ENCODE measurements at regions not wholly inside any gene's neighbourhood (a gene's known extent, or its start where the extent isn't known, plus 50 kb on each side); places are given as distances from the start of the nearest gene placed in this dataset.

DNA sequence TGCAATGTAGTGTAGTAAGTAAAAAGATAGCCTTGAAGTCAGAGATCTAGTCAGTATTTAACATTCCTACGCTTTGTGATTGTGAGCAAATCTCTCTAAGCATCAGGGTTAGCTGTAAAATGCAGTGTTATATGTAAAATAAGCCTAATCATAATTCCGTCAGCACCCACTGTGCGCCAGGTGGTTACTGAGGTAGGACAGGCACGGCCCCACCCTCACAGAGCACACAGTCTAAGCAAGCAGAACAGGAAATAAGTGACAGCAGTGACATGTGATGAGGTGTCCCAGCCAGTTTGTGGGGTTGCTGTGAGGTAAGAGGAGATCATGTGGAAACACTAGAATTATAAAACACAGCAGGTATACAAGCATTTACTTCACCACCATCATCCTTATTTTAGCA, 267.1 kb downstream of the ICOS start:
- Histone ChIP-seq H3K4me3 (no peak overlapping the region), H3K4me1 (no peaks in the 10 kb centered on the region), H3K36me3 (no peaks in the 10 kb centered on the region), H3K9me3 (no peaks in the 10 kb centered on the region), H3K27me3 (no peaks in the 10 kb centered on the region), H3K27ac (no peak overlapping the region)
- in situ Hi-C loops (cut with MboI; ENCODE audit: low pct_ligation_motif_present in 1 of 4, low pct_unique_long_range_greater_than_20kb in 1 of 4, low sequenced_read_pairs in 3 of 4), result no loop called here
- 44 to 70% methylated on average over 2 to 4 of the region's 4 CpGs for WGBS, 2 donors (ENCODE audit: low coverage in 1 of 2)
- TF ChIP-seq EP300 (IDR thresholded peaks at IDR 0.05; ENCODE audit: low read depth), result no peak
- no peak for TF ChIP-seq CTCF (IDR thresholded peaks at IDR 0.05)
- TF ChIP-seq POLR2A (IDR thresholded peaks at IDR 0.05), result no peak
- TF ChIP-seq POLR2AphosphoS5 (IDR thresholded peaks at IDR 0.05), result no peak
- intact Hi-C loops (cut with DNase I; ENCODE audit: low total_unique reads), result no loop called here
- DNase-seq, result peak; percentile 25

DNA sequence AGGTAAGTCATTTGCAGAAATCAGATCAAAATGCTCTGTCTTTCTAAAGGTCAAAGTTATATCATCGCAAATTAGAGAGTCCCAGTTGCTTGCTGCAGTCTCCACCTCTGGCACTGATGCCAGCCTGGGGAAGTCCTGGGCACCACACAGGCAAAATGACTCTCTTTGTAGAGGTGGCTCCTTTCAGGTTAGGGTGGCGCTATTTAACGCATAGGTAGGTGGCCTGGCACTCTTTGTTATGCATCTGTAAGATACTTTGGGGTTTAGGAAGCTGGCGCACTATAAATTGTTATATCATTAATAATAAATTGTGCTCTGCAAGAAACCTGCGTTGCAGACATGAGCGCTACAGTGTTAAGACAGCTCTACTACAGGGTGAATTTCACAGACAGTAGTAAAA, 268.5 kb downstream of the ICOS start:
- no peak overlapping the region for H3K4me3 ChIP-seq
- H3K27me3 ChIP-seq, result no peaks in the 10 kb centered on the region
- H3K36me3 ChIP-seq, result no peaks in the 10 kb centered on the region
- in situ Hi-C loops (cut with MboI; ENCODE audit: low pct_ligation_motif_present in 1 of 4, low pct_unique_long_range_greater_than_20kb in 1 of 4, low sequenced_read_pairs in 3 of 4), result no loop called here
- DNase-seq, result no peak
- TF ChIP-seq POLR2A (IDR thresholded peaks at IDR 0.05) (no peak), EP300 (IDR thresholded peaks at IDR 0.05; ENCODE audit: low read depth) (no peak), CTCF (IDR thresholded peaks at IDR 0.05) (no peak), POLR2AphosphoS5 (IDR thresholded peaks at IDR 0.05) (no peak)
- H3K4me1 ChIP-seq, result no peaks in the 10 kb centered on the region
- no peak overlapping the region for H3K27ac ChIP-seq
- no peaks in the 10 kb centered on the region for H3K9me3 ChIP-seq
- intact Hi-C loops (cut with DNase I; ENCODE audit: low total_unique reads), result no loop called here
- WGBS, 2 donors (ENCODE audit: low coverage in 1 of 2), result 77 to 89% methylated on average over 3 to 6 of the region's 6 CpGs

- no peak for DNase-seq
- intact Hi-C loops (cut with DNase I; ENCODE audit: low total_unique reads) (no loop called here), in situ Hi-C loops (cut with MboI; ENCODE audit: low pct_ligation_motif_present in 1 of 4, low pct_unique_long_range_greater_than_20kb in 1 of 4, low sequenced_read_pairs in 3 of 4) (no loop called here)
- 48 to 59% methylated on average over 7 of the region's 7 CpGs for WGBS, 2 donors (ENCODE audit: low coverage in 1 of 2)
- Histone ChIP-seq H3K4me3 (no peak overlapping the region), H3K27me3 (no peaks in the 10 kb centered on the region), H3K4me1 (no peaks in the 10 kb centered on the region), H3K36me3 (no peaks in the 10 kb centered on the region), H3K9me3 (no peaks in the 10 kb centered on the region), H3K27ac (no peak overlapping the region)
- no peak for TF ChIP-seq POLR2A (IDR thresholded peaks at IDR 0.05)
- no peak for TF ChIP-seq POLR2AphosphoS5 (IDR thresholded peaks at IDR 0.05)
- no peak for TF ChIP-seq EP300 (IDR thresholded peaks at IDR 0.05; ENCODE audit: low read depth)
Observed at GRCh38 chr2:204205538-204205937, 269.0 kb downstream of the ICOS start.

DNA sequence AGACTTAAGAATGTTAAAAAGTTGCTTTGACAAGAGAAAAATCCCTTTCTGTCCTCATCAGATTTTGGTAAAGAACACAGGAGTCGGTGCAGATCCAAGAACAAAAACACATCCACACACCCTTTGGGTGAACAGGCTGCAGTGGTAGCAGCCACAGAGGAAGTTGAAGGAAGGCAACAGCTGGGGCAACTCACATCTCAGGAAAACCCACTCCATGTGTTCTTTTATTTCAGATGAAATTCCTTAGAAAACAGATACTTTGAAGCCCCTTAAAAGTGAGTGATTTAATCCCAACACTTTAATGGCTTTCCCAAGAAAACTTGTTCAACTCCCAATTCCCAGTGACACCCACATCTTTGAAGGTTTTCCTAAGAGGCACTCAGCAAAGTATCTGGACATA, 271.3 kb downstream of the ICOS start:
- no peak overlapping the region for H3K4me3 ChIP-seq
- no peaks in the 10 kb centered on the region for H3K9me3 ChIP-seq
- in situ Hi-C loops (cut with MboI; ENCODE audit: low pct_ligation_motif_present in 1 of 4, low pct_unique_long_range_greater_than_20kb in 1 of 4, low sequenced_read_pairs in 3 of 4) (no loop called here), intact Hi-C loops (cut with DNase I; ENCODE audit: low total_unique reads) (no loop called here)
- H3K27ac ChIP-seq, result no peak overlapping the region
- H3K4me1 ChIP-seq, result no peaks in the 10 kb centered on the region
- TF ChIP-seq POLR2A (IDR thresholded peaks at IDR 0.05) (no peak), POLR2AphosphoS5 (IDR thresholded peaks at IDR 0.05) (no peak), CTCF (IDR thresholded peaks at IDR 0.05) (no peak), EP300 (IDR thresholded peaks at IDR 0.05; ENCODE audit: low read depth) (no peak)
- no peak for DNase-seq
- WGBS, 2 donors (ENCODE audit: low coverage in 1 of 2), result 92% methylated on average over 1 of the region's 1 CpG; no CpG with 5 or more reads in 1 of the 2 donors
- H3K27me3 ChIP-seq, result no peaks in the 10 kb centered on the region
- no peaks in the 10 kb centered on the region for H3K36me3 ChIP-seq

DNA sequence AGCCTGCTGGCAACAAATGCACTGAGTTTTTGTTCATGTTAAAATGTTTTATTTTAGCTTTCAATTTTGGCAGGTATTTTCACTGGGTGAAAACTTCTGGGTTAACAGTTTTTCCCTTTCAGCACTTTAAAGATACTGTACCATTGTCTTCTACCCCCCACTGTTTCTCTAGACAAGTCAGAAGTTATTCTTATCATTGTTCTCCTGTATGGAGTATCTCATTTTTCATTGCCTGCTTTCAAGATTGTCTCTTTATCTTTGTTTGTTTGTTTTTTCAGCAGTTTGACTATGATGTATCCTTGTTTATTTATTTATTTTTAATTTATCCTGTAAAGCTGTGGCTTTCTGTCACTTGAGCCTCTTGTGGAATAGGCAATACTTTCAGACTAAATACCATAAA, 277.0 kb downstream of the ICOS start:
- DNase-seq, result no peak
- Histone ChIP-seq H3K27me3 (no peaks in the 10 kb centered on the region), H3K27ac (no peak overlapping the region), H3K4me3 (no peak overlapping the region), H3K36me3 (no peaks in the 10 kb centered on the region), H3K9me3 (peaks cover 3 to 9% of the 10 kb centered on the region in 2 donors), H3K4me1 (no peaks in the 10 kb centered on the region)
- in situ Hi-C loops (cut with MboI; ENCODE audit: low pct_ligation_motif_present in 1 of 4, low pct_unique_long_range_greater_than_20kb in 1 of 4, low sequenced_read_pairs in 3 of 4) (no loop called here), intact Hi-C loops (cut with DNase I; ENCODE audit: low total_unique reads) (no loop called here)
- no peak for TF ChIP-seq POLR2A (IDR thresholded peaks at IDR 0.05)
- no peak for TF ChIP-seq CTCF (IDR thresholded peaks at IDR 0.05)
- TF ChIP-seq POLR2AphosphoS5 (IDR thresholded peaks at IDR 0.05), result no peak
- no peak for TF ChIP-seq EP300 (IDR thresholded peaks at IDR 0.05; ENCODE audit: low read depth)
